Psoas muscle (tissue), 7 donors: ENCODE measurements at regions not wholly inside any gene's neighbourhood (a gene's known extent, or its start where the extent isn't known, plus 50 kb on each side); places are given as distances from the start of the nearest gene placed in this dataset.

ENCODE experiments used
- ATAC-seq, 4 donors: fragments of 200-7000 bp; cut with Tn5 transposase; one replicate each; pipeline ENCODE4 v1.9.1; 2020; ENCODE audit warnings: moderate library complexity in 3 of 4, mild to moderate bottlenecking in 2 of 4
- DNase-seq, 2 donors: peaks; one replicate each; pipeline ENCODE4 v3.0.0-alpha.2; 2020
- H3K27ac ChIP-seq: fragments of 200-600 bp; one replicate; pipeline ENCODE4 v1.8.0; 2022
- H3K27me3 ChIP-seq, 3 donors: fragments of 200-600 bp in 1 of 3; one replicate each; pipeline versions ENCODE4 v1.6.1 to v1.8.0; 2013 to 2022; ENCODE audit warnings: low read length in 2 of 3, mild to moderate bottlenecking in 2 of 3, moderate library complexity in 1 of 3; ENCODE audit not compliant: insufficient read depth in 3 of 3
- H3K36me3 ChIP-seq, 2 donors: fragments of 200-600 bp in 1 of 2; one replicate each; pipeline versions ENCODE4 v1.6.1 to v1.8.0; 2013 to 2022; ENCODE audit warnings: low read depth in 1 of 2, mild to moderate bottlenecking in 1 of 2, moderate library complexity in 1 of 2; ENCODE audit not compliant: insufficient read depth in 1 of 2
- H3K4me1 ChIP-seq: fragments of 200-600 bp; one replicate; pipeline ENCODE4 v1.8.0; 2022
- H3K4me3 ChIP-seq: fragments of 200-600 bp; one replicate; pipeline ENCODE4 v1.8.0; 2022; ENCODE audit warnings: mild to moderate bottlenecking
- H3K9me3 ChIP-seq: fragments of 200-600 bp; one replicate; pipeline ENCODE4 v1.8.0; 2022
- CTCF ChIP-seq: fragments of 200-600 bp; IDR thresholded peaks from one replicate; pipeline ENCODE4 v1.8.0; 2022; ENCODE audit warnings: antibody characterized with exemption
- WGBS, 3 donors: extraction: QIAGEN DNeasy Blood & Tissue Kit; methylation state at CpG; one replicate each; pipeline versions ENCODE4 v1.1.6 to v1.1.7; 2013; 5-methylcytosine and 5-hydroxymethylcytosine counted together
- intact Hi-C, 2 donors: fragments of 100-400 bp; cut with DNase I; formaldehyde crosslinking; loops; one replicate each; pipeline versions ENCODE4 v1.11.0 to v1.14.2; 2022
- donor health status: healthy with polysubstance abuse.
- donor health status: DM: no; HTN: no; CAD: no; lungs with moderate emphysema.
- donor health status: Bipolar disorder and iron deficiency.
- donor health status: healthy.
- donor health status: DM: yes; HTN: yes; CAD: no.
- donor health status: DM: no; HTN: no; CAD: no.
- donor health status: DM: yes; HTN: yes; CAD: no.

DNA sequence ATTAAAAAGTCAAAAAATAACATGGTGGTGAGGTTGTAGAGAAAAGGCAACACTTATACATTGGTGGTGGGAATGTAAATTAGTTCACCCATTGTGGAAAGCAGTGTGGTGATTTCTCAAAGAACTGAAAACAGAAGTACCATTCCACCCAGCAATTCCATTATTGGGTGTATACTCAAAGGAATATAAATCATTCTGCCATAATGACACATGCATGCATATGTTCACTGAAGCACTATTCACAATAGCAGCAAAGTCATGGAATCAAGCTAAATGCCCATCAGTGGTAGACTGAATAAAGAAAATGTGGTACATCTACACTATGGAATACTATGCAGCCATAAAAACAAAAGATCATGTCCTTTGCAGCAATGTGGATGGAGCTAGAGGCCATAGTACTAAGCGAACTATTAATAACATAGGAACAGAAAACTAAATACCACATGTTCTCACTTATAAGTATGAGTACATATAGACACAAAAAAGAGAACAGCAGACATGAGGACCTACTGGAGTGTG lies 66.1 kb upstream of the MKLN1 start:
- Histone ChIP-seq H3K4me3 (no peak overlapping the region), H3K9me3 (no peaks in the 10 kb centered on the region), H3K4me1 (no peaks in the 10 kb centered on the region), H3K36me3 (no peaks in the 10 kb centered on the region), H3K27ac (no peak overlapping the region), H3K27me3 (no peaks in the 10 kb centered on the region)
- no peak for ATAC-seq
- no peak for DNase-seq
- 92 to 96% (median 94%) methylated on average over 1 of the region's 1 CpG for WGBS, 3 donors
- intact Hi-C loops = no loop called here
- no peak for TF ChIP-seq CTCF

DNA sequence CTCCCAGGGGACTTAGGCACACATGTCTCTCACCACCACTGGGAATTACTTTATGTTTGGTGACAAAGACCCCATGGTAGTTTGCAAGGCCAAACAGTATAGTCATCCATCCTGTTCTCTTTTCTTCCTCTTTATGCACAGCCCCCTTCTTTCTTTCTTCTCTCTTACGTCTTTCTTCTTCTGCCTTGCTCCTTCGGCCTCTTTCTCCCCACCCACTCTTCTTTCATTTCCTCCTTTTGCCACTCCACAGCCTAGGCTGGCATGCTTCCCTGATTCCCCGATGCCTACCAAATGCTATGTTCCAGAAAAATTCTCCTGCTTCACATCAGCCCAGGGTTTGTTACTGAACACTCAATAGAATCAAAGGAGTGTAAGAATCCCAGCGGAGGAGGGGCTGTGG lies 62.4 kb upstream of the MKLN1 start:
- WGBS, 3 donors = 71 to 75% (median 73%) methylated on average over 4 of the region's 4 CpGs
- intact Hi-C loops = no loop called here
- H3K4me3 ChIP-seq = no peak overlapping the region
- H3K27me3 ChIP-seq = no peaks in the 10 kb centered on the region
- H3K27ac ChIP-seq = no peak overlapping the region
- TF ChIP-seq CTCF = no peak
- no peaks in the 10 kb centered on the region for H3K36me3 ChIP-seq
- no peaks in the 10 kb centered on the region for H3K9me3 ChIP-seq
- H3K4me1 ChIP-seq = no peaks in the 10 kb centered on the region
- ATAC-seq = no peak
- DNase-seq = no peak

- H3K27me3 ChIP-seq = no peaks in the 10 kb centered on the region
- H3K27ac ChIP-seq = no peak overlapping the region
- H3K36me3 ChIP-seq = no peaks in the 10 kb centered on the region
- no peak overlapping the region for H3K4me3 ChIP-seq
- 96 to 98% (median 96%) methylated on average over 1 of the region's 1 CpG for WGBS, 3 donors
- no peaks in the 10 kb centered on the region for H3K9me3 ChIP-seq
- no peak for TF ChIP-seq CTCF
- ATAC-seq (no peak), DNase-seq (no peak)
- H3K4me1 ChIP-seq = peaks cover under 1% of the 10 kb centered on the region
- intact Hi-C loops = no loop called here
Observed at GRCh38 chr7:131267631-131268030, 60.0 kb upstream of the MKLN1 start.

DNA sequence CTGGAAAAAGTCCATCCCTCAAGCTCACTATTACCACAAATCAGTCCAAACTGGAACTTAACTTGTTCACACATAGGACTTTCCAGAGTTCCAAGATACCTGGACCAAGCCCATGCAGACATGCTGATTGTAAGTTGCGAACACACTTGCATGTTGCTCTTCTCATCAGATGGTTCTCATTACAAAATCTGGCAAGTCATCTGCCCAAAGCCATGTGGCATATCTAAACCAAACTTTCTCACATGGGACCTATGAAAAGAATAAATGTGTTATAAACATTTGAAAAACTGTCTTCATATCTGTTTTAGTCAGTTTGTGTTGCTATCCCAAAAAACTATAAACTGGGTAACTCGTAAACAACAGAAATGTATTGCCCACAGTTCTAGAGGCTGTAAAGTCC lies 58.8 kb upstream of the MKLN1 start:
- H3K27me3 ChIP-seq = no peaks in the 10 kb centered on the region
- peaks cover 11% of the 10 kb centered on the region for H3K4me1 ChIP-seq
- H3K4me3 ChIP-seq = no peak overlapping the region
- no peaks in the 10 kb centered on the region for H3K36me3 ChIP-seq
- WGBS, 3 donors = 65 to 95% (median 73%) methylated on average over 2 of the region's 2 CpGs
- no peak for TF ChIP-seq CTCF
- H3K9me3 ChIP-seq = no peaks in the 10 kb centered on the region
- intact Hi-C loops = no loop called here
- no peak overlapping the region for H3K27ac ChIP-seq
- ATAC-seq = no peak
- no peak for DNase-seq

DNA sequence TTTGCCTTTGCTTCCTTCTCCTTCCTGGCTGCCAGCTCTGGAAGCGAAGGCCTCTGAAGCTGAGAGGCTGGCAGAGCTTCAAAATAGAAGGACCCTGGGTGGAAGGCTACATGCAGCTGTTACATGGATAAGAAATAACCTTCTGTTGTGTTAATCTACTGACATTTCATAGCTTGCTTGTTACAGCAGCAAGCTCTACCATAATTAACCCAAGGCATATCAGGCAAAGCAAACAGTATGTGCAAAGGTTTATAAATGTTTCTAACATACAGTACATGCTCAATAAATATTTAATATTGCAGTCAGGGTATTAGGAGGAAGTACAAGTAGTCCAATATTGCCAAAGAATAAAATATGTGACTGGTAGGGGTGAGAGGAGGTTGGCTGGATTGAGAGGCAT lies 55.6 kb upstream of the MKLN1 start:
- no peak for DNase-seq
- no peaks in the 10 kb centered on the region for H3K27me3 ChIP-seq
- ATAC-seq = no peak
- peaks cover 11% of the 10 kb centered on the region for H3K4me1 ChIP-seq
- WGBS, 3 donors = 84 to 95% (median 88%) methylated on average over 1 of the region's 1 CpG
- no peak overlapping the region for H3K4me3 ChIP-seq
- TF ChIP-seq CTCF = no peak
- H3K9me3 ChIP-seq = no peaks in the 10 kb centered on the region
- intact Hi-C loops = no loop called here
- H3K27ac ChIP-seq = no peak overlapping the region
- no peaks in the 10 kb centered on the region for H3K36me3 ChIP-seq
